Activated naive CD4-positive, alpha-beta T cell treated with Interleukin-2 at 50 U/mL for 16 hours (primary cell): ENCODE measurements at regions not wholly inside any gene's neighbourhood (a gene's known extent, or its start where the extent isn't known, plus 50 kb on each side); places are given as distances from the start of the nearest gene placed in this dataset.

Experiments
- DNase-seq: peaks from one replicate; pipeline ENCODE4 v3.0.0-alpha.2; 2020

- no peak for DNase-seq
These were observed 108.3 kb upstream of the MEOX2 start for GRCh38 chr7:15794801-15795200.

- DNase-seq: no peak
These were observed 98.2 kb upstream of the MEOX2 start for GRCh38 chr7:15784694-15785030.

GRCh38 chr7:15783987-15784693 lies 97.7 kb upstream of the MEOX2 start:
- no peak for DNase-seq

- DNase-seq: no peak
These were observed 96.2 kb upstream of the MEOX2 start for GRCh38 chr7:15782656-15783055.

- DNase-seq: no peak
These were observed 95.5 kb upstream of the MEOX2 start for GRCh38 chr7:15781944-15782343.

GRCh38 chr7:15780271-15780670 lies 93.8 kb upstream of the MEOX2 start:
- DNase-seq: no peak

- no peak for DNase-seq
These were observed 91.7 kb upstream of the MEOX2 start for GRCh38 chr7:15778191-15778590.

- DNase-seq: no peak
These were observed 79.3 kb upstream of the MEOX2 start for GRCh38 chr7:15765753-15766152.

- no peak for DNase-seq
These were observed 78.4 kb upstream of the MEOX2 start for GRCh38 chr7:15764851-15765382.

- DNase-seq: no peak
These were observed 77.5 kb upstream of the MEOX2 start for GRCh38 chr7:15764010-15764409.

- no peak for DNase-seq
These were observed 70.8 kb upstream of the MEOX2 start for GRCh38 chr7:15757041-15758000.

- DNase-seq: no peak
These were observed 68.6 kb upstream of the MEOX2 start for GRCh38 chr7:15755061-15755460.

GRCh38 chr7:15753887-15754579 lies 67.5 kb upstream of the MEOX2 start:
- DNase-seq: no peak

GRCh38 chr7:15752377-15752776 lies 65.9 kb upstream of the MEOX2 start:
- no peak for DNase-seq

GRCh38 chr7:15751191-15751701 lies 64.8 kb upstream of the MEOX2 start:
- DNase-seq: no peak

GRCh38 chr7:15750727-15751126 lies 64.2 kb upstream of the MEOX2 start:
- DNase-seq: no peak

- DNase-seq: no peak
These were observed 63.1 kb upstream of the MEOX2 start for GRCh38 chr7:15749631-15750030.

- DNase-seq: no peak
These were observed 61.2 kb upstream of the MEOX2 start for GRCh38 chr7:15747712-15748111.

GRCh38 chr7:15747301-15747700 lies 60.8 kb upstream of the MEOX2 start:
- DNase-seq: no peak

- DNase-seq: no peak
These were observed 57.5 kb upstream of the MEOX2 start for GRCh38 chr7:15743926-15744480.

- no peak for DNase-seq
These were observed 51.1 kb upstream of the MEOX2 start for GRCh38 chr7:15737601-15738000.
